Cardiac muscle cell (in vitro differentiated cells and primary cell): ENCODE measurements at regions not wholly inside any gene's neighbourhood (a gene's known extent, or its start where the extent isn't known, plus 50 kb on each side); places are given as distances from the start of the nearest gene placed in this dataset.

Experiments used
- DNase-seq, 2 donors: peaks; one replicate each; pipeline versions ENCODE4 v3.0.0 to v3.0.0-alpha.2; 2010 to 2017; ENCODE audit warnings: low read depth in 1 of 2, low spot score in 1 of 2
- H3K27ac ChIP-seq: fragments of 200-600 bp; sonication (generic); 2 replicates; pipeline ENCODE4 v1.5.1; 2016
- H3K27me3 ChIP-seq: fragments of 200-600 bp; sonication (generic); 2 replicates; pipeline ENCODE4 v1.6.0; 2016; ENCODE audit warnings: control low read depth
- H3K36me3 ChIP-seq: fragments of 200-600 bp; sonication (generic); 2 replicates; pipeline ENCODE4 v1.5.1; 2016; ENCODE audit warnings: control low read depth
- H3K4me1 ChIP-seq: fragments of 200-600 bp; sonication (generic); 2 replicates; pipeline ENCODE4 v1.8.1; 2017; ENCODE audit warnings: low read depth, mild to moderate bottlenecking, mixed run types
- H3K4me3 ChIP-seq: fragments of 200-600 bp; sonication (generic); 2 replicates; pipeline ENCODE4 v1.5.1; 2016; ENCODE audit warnings: mild to moderate bottlenecking
- H3K9me3 ChIP-seq: fragments of 200-600 bp; sonication (generic); 2 replicates; pipeline ENCODE4 v1.5.1; 2017; ENCODE audit warnings: low read depth, mild to moderate bottlenecking, control low read depth
- TF ChIP-seq, protein P1 (sequence below): IDR thresholded peaks from 2 replicates; pipeline ENCODE4 v1.5.1; 2012; ENCODE audit warnings: low read depth, mild to moderate bottlenecking, low read length

DNA sequence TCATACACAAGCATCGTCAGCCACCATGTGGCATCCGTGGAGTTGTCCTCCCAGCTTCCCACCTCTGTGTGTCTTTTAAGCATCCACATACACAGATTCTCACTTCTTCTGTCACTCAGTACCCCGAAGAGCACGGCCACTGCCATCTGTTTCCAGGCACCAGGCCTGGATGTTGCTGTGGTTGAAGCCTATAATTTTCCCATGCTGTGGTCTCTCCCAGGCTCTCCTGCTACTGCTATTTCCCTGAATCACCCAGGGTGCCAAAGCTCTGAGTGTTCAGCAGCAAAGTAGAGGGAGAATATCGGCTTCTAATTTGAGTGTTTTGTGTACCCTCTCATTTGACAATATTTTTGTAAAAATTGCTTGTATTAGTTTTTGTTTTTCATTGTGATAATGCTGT, 265.7 kb downstream of the DIPK2A start:
- H3K4me3 ChIP-seq: no peak overlapping the region
- H3K9me3 ChIP-seq: no peaks in the 10 kb centered on the region
- H3K27ac ChIP-seq: no peak overlapping the region
- no peaks in the 10 kb centered on the region for H3K4me1 ChIP-seq
- TF ChIP-seq, protein P1, sequence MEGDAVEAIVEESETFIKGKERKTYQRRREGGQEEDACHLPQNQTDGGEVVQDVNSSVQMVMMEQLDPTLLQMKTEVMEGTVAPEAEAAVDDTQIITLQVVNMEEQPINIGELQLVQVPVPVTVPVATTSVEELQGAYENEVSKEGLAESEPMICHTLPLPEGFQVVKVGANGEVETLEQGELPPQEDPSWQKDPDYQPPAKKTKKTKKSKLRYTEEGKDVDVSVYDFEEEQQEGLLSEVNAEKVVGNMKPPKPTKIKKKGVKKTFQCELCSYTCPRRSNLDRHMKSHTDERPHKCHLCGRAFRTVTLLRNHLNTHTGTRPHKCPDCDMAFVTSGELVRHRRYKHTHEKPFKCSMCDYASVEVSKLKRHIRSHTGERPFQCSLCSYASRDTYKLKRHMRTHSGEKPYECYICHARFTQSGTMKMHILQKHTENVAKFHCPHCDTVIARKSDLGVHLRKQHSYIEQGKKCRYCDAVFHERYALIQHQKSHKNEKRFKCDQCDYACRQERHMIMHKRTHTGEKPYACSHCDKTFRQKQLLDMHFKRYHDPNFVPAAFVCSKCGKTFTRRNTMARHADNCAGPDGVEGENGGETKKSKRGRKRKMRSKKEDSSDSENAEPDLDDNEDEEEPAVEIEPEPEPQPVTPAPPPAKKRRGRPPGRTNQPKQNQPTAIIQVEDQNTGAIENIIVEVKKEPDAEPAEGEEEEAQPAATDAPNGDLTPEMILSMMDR: no peak
- H3K36me3 ChIP-seq: no peaks in the 10 kb centered on the region
- DNase-seq: no peak
- H3K27me3 ChIP-seq: peaks cover 17% of the 10 kb centered on the region

DNA sequence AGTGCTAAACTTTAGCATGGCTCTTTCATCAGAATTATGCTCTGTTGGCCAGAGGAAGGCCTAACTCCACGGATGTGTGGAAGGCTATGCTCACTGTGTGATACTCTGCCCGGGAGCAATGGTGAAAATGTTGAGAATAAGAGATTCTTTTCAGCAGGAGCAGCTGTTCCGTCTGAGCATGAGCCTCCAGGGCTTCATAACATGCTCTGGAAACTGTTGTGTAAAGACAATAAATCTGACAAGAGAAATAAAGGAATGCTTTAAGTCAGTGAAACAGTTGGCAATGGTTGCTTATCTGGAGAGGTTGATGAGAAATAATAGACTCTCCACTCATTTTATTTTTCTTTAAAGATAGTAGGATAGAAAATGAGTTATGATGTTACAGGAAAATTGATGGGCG, 269.8 kb downstream of the DIPK2A start:
- Histone ChIP-seq H3K4me3 (no peak overlapping the region), H3K9me3 (no peaks in the 10 kb centered on the region)
- TF ChIP-seq, protein P1: no peak

DNA sequence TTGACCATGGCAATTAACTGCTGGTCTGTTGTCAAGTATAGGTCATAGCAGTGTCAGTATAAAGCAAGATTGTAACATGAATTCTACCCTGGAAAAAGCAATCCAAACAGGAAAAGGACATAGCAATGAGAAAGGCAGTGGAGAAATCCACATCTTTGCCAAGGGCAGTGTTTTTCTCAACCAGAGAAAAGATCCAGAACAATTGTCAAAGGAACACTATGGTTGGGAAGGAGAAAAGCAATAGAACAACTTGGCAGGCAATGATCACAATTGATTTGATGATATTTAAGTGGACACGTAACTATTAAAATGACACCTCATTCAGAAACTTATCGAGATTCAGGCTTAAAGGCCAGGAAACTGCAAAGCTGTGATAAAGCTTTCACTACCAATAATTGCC, 271.1 kb downstream of the DIPK2A start:
- Histone ChIP-seq H3K9me3 (no peaks in the 10 kb centered on the region), H3K4me1 (no peaks in the 10 kb centered on the region), H3K4me3 (no peak overlapping the region), H3K27me3 (no peaks in the 10 kb centered on the region), H3K36me3 (no peaks in the 10 kb centered on the region), H3K27ac (no peak overlapping the region)
- TF ChIP-seq, protein P1: no peak
- DNase-seq: no peak

More for the DNA sequence above, 269.8 kb downstream of the DIPK2A start:
- no peak overlapping the region for H3K27ac ChIP-seq
- H3K4me1 ChIP-seq: no peaks in the 10 kb centered on the region
- no peak for DNase-seq
- H3K27me3 ChIP-seq: peaks cover 4% of the 10 kb centered on the region
- H3K36me3 ChIP-seq: no peaks in the 10 kb centered on the region

DNA sequence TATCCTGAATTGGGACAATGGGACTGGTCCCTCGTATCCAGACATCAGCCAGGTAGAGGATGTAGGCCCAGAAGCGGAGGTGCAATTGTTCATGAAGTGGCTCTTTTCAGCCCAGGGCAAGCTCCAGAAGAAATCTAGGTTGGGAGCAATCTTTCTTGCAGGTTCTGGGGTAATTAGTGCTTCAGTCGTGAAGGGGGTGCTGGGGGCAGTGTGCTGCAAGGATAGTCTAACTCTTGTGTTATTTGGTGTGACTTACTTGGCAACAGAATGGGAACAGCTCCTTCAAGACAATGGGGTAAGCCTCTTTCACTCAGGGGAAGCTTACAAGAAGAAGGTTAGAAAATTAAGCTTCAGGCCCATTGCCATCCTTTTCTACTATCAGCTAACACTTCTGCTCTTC, 273.0 kb downstream of the DIPK2A start:
- TF ChIP-seq, protein P1: no peak
- H3K4me1 ChIP-seq: no peaks in the 10 kb centered on the region
- no peaks in the 10 kb centered on the region for H3K9me3 ChIP-seq
- H3K36me3 ChIP-seq: no peaks in the 10 kb centered on the region
- no peak overlapping the region for H3K4me3 ChIP-seq
- no peak overlapping the region for H3K27ac ChIP-seq
- DNase-seq: no peak
- H3K27me3 ChIP-seq: no peaks in the 10 kb centered on the region

DNA sequence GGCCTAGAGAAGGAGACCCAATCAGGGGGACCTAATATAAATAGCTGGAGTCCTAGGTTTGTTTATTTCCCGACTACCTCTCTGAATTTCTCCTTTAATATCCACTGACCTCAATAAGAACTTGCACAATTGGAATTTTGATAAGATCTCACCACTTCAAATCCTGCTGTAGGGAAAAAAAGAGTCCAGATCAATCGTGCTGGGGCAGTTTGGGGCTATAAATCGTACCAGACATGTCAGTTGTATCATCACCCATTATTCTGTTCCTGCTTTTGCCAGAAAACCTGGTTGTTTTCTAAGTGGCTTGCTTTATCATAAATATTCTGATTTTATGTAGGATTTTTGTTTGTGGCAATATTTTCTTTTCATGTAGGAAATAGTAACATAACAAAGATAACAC, 281.3 kb downstream of the DIPK2A start:
- no peaks in the 10 kb centered on the region for H3K36me3 ChIP-seq
- TF ChIP-seq, protein P1: no peak
- no peak overlapping the region for H3K27ac ChIP-seq
- H3K4me1 ChIP-seq: no peaks in the 10 kb centered on the region
- DNase-seq: no peak
- H3K27me3 ChIP-seq: no peaks in the 10 kb centered on the region
- no peaks in the 10 kb centered on the region for H3K9me3 ChIP-seq
- H3K4me3 ChIP-seq: no peak overlapping the region

DNA sequence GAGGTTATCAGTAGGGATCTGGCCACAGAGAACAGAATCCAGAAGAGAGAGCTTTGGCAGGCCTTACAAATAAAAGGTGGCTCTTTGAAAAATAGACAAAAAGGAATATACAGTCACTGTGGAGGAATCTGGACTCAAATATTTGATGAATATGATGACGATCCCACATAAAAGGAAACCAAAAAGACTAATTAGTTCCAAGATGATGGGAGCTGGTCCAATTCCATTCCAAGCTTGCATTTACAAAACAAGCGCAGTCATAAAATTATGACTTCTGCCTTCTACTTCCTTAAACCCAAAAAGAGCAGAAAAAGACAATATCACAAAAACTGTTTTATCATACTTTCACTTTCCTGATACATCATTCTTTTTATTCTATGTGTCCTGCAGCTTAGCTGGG, 285.8 kb downstream of the DIPK2A start:
- DNase-seq: no peak
- no peaks in the 10 kb centered on the region for H3K4me1 ChIP-seq
- no peaks in the 10 kb centered on the region for H3K9me3 ChIP-seq
- no peaks in the 10 kb centered on the region for H3K36me3 ChIP-seq
- H3K27me3 ChIP-seq: no peaks in the 10 kb centered on the region
- TF ChIP-seq, protein P1: no peak
- H3K27ac ChIP-seq: no peak overlapping the region
- H3K4me3 ChIP-seq: no peak overlapping the region
